Activated CD4-positive, alpha-beta T cell treated with anti-CD3 and anti-CD28 coated beads, Interleukin-2, Interleukin-4, amounts not matched to agents 100 ng/mL and 50 ng/mL, durations not matched to agents 16 hours and 8 hours (primary cell): ENCODE measurements at regions not wholly inside any gene's neighbourhood (a gene's known extent, or its start where the extent isn't known, plus 50 kb on each side); places are given as distances from the start of the nearest gene placed in this dataset.
"Not testable (repeated sequence)": the region's sequence is repeated elsewhere in the genome, so short reads cannot be mapped to it uniquely, and the experiment has no call there.

Experiments used
- DNase-seq: peaks from one replicate; pipeline ENCODE4 v3.0.0-alpha.2; 2020; ENCODE audit warnings: low spot score

DNA sequence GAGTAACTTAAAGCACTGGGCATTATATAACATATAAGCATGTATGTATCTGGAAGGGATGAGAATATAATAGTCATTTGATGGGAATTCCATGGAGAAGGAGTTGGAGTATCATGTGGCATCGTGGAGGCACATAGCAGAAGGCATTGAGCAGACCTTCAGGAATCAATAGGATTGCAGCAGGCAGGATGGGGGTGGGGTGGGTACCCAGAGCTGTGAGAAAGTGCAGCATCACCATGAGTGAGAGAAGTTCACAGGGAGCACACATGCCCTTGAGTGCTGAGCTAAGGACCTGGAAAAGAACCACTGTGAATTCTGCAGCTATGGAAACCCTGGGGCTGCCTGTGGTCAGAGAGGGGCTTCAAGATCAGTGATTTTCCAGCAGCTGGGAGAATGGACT, 57.3 kb downstream of the MED10 start:
- DNase-seq = no peak

DNA sequence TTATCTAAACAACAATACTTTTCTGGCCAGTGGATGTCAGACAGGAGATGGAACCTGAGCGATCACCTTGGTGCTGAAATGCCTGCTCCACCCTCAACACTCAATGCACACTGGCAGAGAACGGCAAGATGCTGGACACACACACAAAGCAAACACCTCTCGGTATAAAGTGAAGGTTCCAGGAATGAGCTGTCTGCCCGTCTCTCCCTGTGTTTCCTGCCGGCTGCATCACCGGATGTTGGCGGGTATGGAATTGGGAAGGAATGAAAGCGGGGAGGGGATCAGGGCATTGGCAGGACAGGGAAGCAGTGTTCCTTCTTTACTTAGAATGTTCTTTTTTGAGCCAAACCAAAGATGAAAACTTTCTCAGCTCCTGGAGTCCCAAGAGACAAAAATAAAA, 59.2 kb downstream of the MED10 start:
- DNase-seq = no peak

DNA sequence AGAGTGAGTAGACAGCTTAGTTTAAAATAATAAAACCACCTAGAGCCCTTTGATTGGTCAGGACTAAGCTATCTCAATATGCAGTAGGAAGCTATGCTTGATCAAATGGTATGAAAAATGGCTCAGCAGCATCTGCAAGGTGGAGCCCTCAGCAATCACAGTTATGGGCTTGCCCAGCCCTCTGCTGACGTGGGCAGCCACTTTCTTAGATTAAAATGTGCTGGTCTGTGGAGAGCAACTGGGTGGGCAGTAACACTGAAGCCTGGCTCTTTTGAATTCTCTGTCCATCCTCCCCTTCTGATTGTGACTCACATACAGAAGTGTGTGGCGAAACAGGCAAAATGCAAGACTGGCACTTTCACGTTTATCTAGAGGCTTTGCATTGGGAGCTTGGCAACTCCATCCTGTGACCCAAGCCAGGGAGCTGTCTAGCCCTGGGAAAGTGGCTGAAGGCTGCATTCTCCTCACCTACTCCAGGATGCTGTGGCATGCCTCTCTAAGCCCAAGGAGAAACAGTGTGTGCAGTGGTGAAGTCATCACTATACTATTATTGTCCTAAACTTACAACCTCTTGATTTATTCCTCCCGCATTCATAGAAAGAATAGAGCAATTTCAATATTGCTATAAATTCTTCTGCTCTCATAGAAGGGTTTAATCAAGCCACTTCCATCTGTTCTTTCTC, 61.1 kb downstream of the MED10 start:
- no peak for DNase-seq

DNA sequence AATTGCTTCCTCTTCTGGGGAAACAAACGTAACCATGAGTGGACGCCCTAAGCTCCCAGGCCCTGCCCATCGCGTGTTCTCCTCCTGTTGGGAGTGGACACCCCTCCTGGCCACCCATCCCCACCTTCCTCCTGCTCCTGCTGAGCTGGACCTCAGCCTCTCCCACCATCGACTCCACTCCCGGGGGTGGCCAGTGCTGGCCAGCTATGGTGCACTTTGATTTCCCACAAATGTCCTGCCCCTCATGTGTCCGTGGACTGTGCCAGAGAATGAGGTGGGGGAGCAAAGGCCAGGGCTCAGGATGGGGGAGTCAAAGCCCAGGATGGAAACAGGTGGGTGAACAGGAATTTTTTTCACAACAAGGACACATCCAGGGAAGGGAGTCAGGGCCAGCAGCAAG, 62.8 kb downstream of the MED10 start:
- DNase-seq = no peak

DNA sequence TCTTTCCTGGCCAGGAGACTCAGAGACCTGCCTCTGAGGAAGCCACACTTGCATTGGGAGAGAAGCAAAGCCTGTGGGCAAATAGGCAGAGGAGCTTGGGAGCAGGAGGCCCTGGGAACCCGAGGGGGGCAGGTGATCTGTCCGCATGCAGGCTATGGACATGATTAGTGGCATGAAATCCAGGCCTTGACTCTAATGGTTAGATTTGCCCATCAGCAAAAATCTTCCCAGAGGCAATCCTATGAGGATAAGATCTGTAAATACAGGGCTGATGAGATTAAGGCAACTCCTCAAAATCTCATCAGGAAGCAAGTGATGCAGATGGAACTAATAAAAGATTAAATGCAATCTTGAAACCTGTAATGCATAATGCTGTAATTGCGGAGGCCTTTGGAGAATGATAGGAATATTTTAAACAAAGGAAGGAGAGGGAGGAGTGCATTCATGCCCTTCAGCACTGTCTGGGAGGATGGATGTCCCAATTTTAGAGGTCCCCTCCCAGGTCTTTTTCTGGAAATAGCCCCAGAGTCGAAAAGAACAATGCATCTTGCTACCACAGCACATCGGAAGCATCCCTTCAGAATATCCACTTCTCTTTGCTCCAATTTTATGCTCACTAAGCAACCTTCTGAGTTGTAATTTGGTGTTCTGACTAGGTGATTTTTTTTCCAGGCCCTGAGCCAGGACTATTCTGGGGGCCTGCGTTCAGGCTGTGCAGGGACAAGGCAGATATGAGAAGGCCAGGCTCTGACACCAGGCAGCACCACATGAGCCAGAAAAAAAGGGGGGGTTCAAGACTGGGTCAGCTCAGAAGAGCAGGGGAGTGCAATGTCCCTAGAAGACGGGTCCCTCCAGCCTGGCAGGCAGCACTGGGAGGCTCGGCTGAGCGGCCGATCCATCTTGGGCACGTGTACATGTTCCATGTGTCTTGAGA, 66.5 kb downstream of the MED10 start:
- DNase-seq = no peak

DNA sequence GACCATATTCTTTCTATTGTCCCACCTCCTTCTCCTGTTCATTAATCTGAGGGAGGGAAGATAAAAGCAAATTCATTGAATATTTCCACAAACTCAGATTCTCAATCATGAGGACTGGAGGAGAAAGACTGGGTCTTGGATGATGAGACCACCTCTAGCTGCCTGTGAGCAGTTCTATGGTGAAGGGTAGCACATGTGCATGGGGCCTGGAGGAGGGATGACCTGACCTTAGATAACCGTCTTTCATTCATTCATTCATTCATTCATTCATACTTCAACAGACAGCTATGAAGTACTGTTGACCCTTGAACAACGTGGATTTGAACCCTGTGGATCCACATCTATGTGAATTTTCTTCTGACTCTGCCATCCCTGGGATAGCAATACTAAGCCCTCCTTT, 68.4 kb downstream of the MED10 start:
- DNase-seq = no peak

DNA sequence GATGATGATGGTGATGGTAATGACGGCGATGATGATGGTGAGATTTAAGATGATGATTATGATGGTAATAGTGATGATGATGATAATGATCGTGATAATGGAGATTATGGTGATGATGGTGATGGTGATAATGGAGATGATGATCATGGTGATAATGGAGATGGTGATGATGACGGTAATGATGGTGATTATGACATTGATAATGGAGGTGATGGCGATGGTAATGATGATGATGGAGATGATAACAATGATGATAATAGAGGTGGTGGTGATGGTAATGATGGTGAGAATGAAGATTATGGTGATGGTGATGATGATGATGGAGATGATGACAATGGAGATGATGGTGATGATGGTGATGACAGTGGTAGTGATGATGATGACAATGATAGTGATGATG, 69.7 kb downstream of the MED10 start:
- no peak for DNase-seq

DNA sequence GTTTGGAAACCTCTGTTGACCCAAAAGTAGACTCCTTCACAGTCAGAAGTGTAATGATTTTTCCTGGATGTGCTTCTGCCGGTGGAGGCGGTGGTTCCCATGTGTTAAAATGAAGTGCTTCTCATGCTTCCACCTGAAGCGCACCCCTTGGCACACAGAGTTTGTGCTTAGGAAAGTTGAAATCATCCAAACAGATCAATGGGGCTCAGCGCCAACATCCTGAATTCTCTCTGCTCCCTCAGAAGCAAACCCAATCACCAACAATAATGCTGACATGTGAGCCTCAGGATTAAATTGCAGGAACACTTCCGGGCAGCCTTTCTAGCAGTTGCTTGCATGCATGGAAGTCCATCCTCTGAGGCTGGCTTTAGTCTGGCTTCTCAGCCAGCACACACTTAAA, 71.0 kb downstream of the MED10 start:
- no peak for DNase-seq

DNA sequence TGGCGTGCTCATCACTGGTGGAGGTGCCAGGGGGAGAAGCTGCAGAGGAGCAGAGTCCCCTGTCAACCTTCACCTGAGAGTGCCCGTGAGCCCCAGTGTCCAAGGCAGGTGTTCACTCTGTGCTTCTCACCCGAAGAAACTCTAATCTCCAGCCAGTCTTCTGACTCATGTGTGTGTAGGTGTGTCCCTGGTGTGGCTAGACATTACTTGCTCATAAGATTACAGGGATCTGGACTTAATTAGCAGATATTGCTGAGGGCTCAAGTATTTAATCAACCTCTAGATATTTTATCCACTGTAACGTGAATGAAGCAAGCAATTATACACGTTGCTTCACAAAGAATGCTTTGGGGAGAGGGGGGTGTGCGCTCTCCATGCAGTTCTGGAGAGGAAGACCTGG, 72.5 kb downstream of the MED10 start:
- DNase-seq = no peak

DNA sequence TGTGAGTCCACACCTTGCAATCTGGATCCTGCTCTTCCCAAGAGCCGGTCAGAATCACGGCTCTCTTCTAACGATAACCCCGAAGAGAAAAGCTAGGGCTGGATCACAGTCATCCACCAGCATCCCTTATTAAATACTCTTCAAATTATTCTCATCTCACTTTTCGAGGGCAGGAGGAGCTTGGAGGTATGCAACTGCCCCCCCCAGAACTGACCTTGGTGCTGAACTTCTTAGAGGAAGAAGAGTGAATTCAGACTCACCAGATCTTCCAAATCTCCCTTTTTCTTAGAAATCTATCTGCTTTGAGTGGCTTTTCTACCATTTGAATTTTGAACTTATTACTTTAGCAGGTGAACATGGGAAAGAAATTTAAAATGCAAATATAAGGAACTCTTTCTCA, 75.7 kb downstream of the MED10 start:
- DNase-seq = no peak

DNA sequence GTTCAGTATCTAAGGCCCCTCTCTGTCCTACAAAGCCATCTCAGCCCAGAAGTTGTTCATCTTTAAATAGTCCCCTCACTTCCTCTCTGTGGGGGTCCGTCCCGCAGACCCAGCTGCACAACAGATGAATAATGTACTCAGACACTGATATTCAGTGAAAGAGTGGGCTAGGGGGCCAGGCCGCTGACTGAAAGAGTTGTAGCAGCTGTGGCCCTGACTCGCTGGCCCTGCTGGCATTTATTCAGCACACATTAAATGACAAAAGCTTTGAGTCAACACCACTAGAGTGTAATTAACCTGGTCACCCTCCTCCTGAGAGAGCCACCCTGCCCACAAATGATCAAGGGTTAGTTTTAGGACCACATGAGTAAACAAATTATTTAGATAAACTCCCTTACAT, 76.3 kb downstream of the MED10 start:
- DNase-seq = no peak

DNA sequence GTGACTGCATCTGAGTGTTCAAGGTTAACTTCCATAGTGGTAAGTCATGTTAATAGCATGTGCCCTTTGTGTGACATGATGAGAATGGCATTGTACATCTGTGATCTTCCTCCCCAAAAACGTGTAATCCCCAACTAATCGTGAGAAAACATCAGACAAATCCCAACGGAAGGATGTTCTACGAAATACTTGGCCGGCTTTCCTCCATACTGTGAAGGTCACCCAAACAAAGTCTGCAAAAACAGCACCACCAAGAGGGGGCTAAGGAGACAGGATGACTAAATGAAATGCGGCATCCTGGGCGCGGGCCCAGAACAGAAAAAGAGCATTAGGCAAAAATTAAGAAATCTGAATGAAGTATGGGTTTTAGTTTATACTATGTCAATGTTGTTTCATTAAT, 81.8 kb downstream of the MED10 start:
- no peak for DNase-seq

DNA sequence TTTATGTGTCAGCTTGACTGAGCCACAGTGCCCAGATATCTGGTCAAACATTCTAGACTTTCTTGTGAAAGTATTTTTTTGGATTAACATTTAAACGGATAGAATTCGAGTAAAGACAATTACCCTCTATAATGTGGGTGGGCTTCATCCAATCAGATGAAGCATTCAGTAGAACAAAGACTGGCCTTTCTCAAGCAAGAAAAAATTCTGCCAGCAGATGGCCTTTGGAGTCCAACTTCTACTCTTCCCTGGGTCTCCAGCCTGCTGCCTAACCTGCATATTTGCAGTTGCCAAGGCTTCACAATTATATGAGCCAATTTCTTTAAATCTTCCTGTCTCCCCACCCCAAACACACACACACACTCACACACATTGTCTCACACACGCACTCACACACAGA, 86.4 kb downstream of the MED10 start:
- peak; percentile 15 for DNase-seq

DNA sequence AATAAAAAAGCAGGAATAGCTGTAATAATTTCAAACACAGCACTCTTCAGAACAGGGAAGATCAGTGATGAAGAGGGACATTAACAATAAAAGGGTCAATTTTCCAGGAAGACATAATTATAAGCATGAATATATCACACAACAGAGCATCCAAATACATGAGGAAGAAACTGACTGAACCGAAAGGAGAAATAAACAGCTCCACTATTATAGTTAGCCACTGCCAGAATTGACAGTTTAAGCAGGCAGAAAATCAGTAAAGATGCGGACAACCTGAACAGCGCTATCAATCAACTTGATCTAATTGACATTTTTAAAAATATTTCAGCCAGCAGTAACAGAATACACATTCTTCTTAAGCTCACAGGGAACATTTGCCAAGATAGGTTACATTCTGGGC, 89.1 kb downstream of the MED10 start:
- no peak for DNase-seq

DNA sequence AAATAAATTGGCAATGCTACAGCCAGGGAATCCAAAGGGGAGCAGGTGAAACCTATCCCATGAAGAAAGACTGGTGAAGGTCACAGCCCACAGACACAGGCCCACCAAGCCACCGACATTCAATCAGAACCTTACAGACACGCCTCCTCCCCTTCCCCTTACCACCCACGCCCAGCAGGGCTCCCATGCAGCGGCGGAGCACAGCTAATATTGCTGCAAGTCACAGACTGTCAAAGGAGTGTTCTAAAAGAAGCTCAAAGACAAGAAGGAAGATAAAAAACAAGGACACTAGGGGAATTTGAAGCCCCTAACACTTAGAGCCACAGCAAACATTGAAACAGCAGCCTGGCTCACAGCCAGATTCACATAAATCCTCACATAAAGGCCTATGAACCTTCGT, 91.2 kb downstream of the MED10 start:
- no peak for DNase-seq

DNA sequence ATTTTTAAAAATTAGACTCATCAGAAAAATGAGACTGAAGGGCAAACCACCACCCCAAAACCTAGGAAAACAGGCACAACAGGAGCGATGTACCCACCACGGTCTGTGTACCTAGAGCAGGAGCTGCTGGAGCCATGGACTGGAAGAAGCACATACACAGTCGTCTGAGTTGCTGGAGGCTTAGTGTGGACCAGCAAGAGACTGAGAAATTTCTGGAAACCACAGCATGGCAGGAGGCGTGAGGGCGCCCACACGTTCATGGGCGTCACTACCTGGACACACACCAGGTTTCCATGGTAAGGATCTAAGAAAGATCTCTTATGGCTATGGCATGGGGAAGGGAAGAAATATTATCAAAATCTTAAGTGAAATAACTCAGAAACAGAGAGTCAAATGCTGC, 91.9 kb downstream of the MED10 start:
- no peak for DNase-seq

DNA sequence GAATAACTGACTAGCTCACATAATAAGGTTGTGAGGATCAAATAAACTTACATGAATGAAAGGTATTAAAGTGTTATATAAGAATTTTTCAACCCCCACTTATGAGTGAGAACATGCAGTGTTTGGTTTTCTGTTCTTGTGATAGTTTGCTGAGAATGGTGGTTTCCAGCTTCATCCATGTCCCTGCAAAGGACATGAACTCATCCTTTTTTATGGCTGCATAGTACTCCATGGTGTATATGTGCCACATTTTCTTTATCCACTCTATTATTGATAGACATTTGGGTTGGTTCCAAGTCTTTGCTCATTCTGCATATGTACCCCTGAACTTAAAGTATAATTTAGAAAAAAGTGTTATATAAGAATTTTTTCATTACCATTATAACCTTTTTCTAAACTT, 93.9 kb downstream of the MED10 start:
- DNase-seq = not testable (repeated sequence)

DNA sequence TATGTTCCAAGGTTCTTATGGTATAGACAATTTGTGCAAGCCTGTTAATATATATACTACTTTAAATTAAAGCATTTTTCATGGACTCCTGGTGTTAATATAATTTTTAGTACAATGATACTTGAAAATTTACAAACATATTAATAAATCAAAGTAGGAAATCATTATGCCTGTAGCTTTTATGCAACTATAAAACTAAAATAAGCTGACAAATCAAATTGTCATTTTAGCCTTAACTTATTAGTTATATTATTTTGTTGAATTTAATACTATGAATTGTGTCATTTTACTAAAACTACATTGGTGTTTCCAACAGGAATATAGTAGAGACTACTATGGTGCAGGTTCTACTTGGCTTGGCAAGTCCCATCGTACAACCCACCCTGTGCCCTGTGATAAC, 96.0 kb downstream of the MED10 start:
- no peak for DNase-seq

DNA sequence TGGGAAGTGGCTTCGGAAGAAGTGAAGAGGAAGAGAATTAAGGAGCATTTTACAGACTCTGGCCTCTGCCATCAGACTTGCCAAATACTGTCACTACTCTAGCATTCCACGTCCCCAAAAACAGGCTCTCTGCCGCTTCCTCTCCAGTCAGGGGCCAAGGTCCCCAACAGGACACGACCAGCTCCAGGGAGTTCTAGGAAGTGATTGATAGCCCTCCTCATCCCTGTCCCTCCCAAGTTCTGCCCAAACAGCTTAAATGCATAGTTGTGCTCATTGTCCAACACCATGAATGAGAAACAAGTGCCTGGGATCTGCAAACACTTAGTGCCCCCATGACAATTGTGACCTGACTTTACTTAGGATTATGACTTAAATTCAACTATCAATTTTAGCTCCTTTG, 96.5 kb downstream of the MED10 start:
- no peak for DNase-seq

DNA sequence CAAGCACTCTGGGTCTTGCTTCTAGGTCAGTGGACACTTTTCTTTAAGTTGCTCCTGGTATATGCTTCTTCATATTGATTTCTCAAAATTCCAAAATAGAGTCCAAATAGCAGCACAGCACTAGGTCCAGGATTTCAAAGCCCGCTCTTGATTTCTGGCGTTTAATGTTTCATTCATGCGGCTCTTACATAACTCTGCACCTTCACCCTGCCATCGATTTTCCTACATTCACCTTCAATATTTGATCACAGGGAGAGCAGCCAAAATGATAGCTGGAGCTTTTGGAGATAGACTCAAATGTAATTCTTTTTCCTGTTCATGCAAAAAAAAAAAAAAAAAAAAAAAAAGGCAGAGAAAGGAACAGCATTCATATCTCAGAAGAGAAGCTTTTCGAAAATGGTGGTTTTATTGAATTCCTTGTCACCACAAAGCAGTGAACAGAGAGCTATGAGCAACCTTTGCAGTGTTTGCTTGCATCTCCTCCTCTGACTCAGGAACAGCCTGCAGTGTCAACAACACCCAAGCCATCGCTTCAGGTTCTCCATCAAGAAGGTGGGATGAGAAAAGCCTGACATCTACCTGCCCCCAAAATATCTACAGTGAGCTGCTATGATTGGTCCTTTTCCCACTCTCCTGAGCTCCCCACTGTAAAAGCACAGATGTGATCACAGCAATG, 97.8 kb downstream of the MED10 start:
- no peak for DNase-seq

DNA sequence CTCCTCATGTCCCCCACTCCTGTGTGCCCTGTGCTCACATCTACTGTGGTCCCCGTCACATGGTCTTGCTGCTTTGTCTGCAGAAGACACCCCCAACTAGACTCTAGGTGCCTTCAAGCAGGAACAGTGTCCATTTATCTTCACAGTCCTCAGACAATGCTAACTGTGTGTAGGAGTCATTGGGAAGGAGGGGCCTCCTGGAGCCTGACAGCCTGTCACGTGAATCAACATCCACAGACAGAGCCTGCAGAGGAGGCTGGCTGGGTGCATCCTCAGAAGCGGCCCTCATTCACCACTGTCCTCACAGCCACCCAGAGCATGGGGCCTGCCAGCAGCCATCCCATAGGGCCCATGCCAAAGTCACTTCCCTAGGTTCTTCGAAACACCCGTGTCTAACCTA, 98.7 kb downstream of the MED10 start:
- no peak for DNase-seq

DNA sequence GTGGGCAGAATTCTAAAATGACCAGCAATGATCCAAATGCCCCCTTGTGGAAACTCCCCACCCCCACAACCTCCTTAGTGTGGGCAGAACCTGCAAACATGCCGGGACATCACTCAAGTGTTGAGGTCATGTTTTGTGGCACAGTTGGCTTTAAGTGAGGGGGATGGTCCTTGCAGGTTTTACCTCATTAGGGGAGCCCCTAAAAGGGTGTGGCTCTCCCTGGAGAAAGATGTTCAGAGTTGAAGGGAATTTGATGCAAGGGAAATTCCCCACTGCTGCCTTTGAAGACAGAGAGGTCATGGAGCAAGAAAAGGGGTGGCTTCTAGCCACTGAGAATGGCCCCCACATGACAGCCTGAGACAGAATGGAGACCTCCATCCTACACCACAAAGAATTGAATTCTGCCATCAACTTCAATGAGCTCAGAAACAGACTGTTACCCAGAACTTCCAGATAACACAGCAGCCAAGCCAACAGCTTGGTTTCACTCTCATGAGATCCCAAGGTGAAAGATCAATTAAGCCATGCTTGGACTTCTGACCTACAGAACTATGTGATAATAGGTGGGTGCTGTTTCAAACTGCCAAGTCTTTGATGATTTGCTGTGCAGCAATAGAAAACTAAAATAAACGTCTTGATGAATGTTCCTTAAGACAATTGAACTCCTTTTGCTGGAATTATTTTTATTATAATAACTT, 103.4 kb downstream of the MED10 start:
- DNase-seq = no peak

DNA sequence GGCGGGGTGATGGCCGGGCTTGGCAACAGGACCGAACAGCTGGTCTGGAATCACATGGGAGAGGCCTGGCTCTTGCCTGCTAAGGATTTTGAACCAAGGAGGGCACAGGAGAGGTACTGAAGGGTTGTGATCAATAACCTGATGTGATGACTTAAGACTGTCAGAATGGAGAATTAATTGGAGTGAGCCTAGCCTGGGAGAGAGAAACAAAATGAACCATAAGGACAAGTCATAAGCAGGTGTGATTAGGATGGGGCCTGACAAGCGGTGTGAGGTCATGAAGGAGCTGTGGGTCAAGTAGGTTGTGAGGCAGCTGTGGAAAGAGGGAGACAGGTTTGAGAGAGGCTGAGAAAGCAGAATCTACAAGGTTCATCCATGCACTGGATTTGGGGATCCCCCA, 104.6 kb downstream of the MED10 start:
- no peak for DNase-seq
